ENCODE measurements at regions not wholly inside any gene's neighbourhood (a gene's known extent, or its start where the extent isn't known, plus 50 kb on each side); places are given as distances from the start of the nearest gene placed in this dataset.
"Not testable (repeated sequence)": the region's sequence is repeated elsewhere in the genome, so short reads cannot be mapped to it uniquely, and the experiment has no call there.

GRCh38 chr2:239721991-239722759 is 303.0 kb downstream of the NDUFA10 start:
- Mint-ChIP-seq H3K9me3 (ENCODE audit: unreplicated experiment) (no peaks in the 10 kb centered on the region), H3K27me3 (ENCODE audit: unreplicated experiment) (peaks cover 3% of the 10 kb centered on the region), H3K4me3 (ENCODE audit: unreplicated experiment) (no peak overlapping the region), H3K4me1 (ENCODE audit: unreplicated experiment) (peaks cover 7% of the 10 kb centered on the region), H3K27ac (ENCODE audit: unreplicated experiment) (no peak overlapping the region), H3K36me3 (ENCODE audit: low read depth, unreplicated experiment) (peaks cover 4% of the 10 kb centered on the region)
- no peak for TF ChIP-seq CTCF (IDR thresholded peaks at IDR 0.05; ENCODE audit: unreplicated experiment)
- no peak for DNase-seq (ENCODE audit: low spot score)

- H3K4me1 Mint-ChIP-seq (ENCODE audit: unreplicated experiment), result peaks cover 7% of the 10 kb centered on the region
- TF ChIP-seq CTCF (IDR thresholded peaks at IDR 0.05; ENCODE audit: unreplicated experiment), result no peak
- H3K36me3 Mint-ChIP-seq (ENCODE audit: low read depth, unreplicated experiment), result peaks cover 4% of the 10 kb centered on the region
- H3K27ac Mint-ChIP-seq (ENCODE audit: unreplicated experiment), result no peak overlapping the region
- DNase-seq (ENCODE audit: low spot score), result no peak
- peaks cover 3% of the 10 kb centered on the region for H3K27me3 Mint-ChIP-seq (ENCODE audit: unreplicated experiment)
- H3K4me3 Mint-ChIP-seq (ENCODE audit: unreplicated experiment), result no peak overlapping the region
- no peaks in the 10 kb centered on the region for H3K9me3 Mint-ChIP-seq (ENCODE audit: unreplicated experiment)
Observed at GRCh38 chr2:239721531-239721930, 303.6 kb downstream of the NDUFA10 start.

GRCh38 chr2:239720361-239721360 is 304.5 kb downstream of the NDUFA10 start:
- H3K27ac Mint-ChIP-seq (ENCODE audit: unreplicated experiment), result no peak overlapping the region
- H3K9me3 Mint-ChIP-seq (ENCODE audit: unreplicated experiment), result no peaks in the 10 kb centered on the region
- peaks cover 7% of the 10 kb centered on the region for H3K4me1 Mint-ChIP-seq (ENCODE audit: unreplicated experiment)
- TF ChIP-seq CTCF (IDR thresholded peaks at IDR 0.05; ENCODE audit: unreplicated experiment), result no peak
- no peak overlapping the region for H3K4me3 Mint-ChIP-seq (ENCODE audit: unreplicated experiment)
- H3K36me3 Mint-ChIP-seq (ENCODE audit: low read depth, unreplicated experiment), result peaks cover 4% of the 10 kb centered on the region
- no peak for DNase-seq (ENCODE audit: low spot score)
- H3K27me3 Mint-ChIP-seq (ENCODE audit: unreplicated experiment), result peaks cover 3% of the 10 kb centered on the region

GRCh38 chr2:239719791-239720360 is 305.3 kb downstream of the NDUFA10 start:
- Mint-ChIP-seq H3K9me3 (ENCODE audit: unreplicated experiment) (no peaks in the 10 kb centered on the region), H3K27me3 (ENCODE audit: unreplicated experiment) (peaks cover 5% of the 10 kb centered on the region), H3K4me3 (ENCODE audit: unreplicated experiment) (no peak overlapping the region), H3K27ac (ENCODE audit: unreplicated experiment) (no peak overlapping the region), H3K4me1 (ENCODE audit: unreplicated experiment) (peaks cover 7% of the 10 kb centered on the region), H3K36me3 (ENCODE audit: low read depth, unreplicated experiment) (peaks cover 4% of the 10 kb centered on the region)
- DNase-seq (ENCODE audit: low spot score), result no peak
- no peak for TF ChIP-seq CTCF (IDR thresholded peaks at IDR 0.05; ENCODE audit: unreplicated experiment)

GRCh38 chr2:239718991-239719390 is 306.2 kb downstream of the NDUFA10 start:
- not testable (repeated sequence) for H3K9me3 Mint-ChIP-seq (ENCODE audit: unreplicated experiment); H3K4me1 Mint-ChIP-seq (ENCODE audit: unreplicated experiment); H3K36me3 Mint-ChIP-seq (ENCODE audit: low read depth, unreplicated experiment); H3K27ac Mint-ChIP-seq (ENCODE audit: unreplicated experiment); H3K27me3 Mint-ChIP-seq (ENCODE audit: unreplicated experiment); H3K4me3 Mint-ChIP-seq (ENCODE audit: unreplicated experiment); DNase-seq (ENCODE audit: low spot score)

Measured in endothelial cell (in vitro differentiated cells).